HepG2 (cell line): ENCODE measurements at regions not wholly inside any gene's neighbourhood (a gene's known extent, or its start where the extent isn't known, plus 50 kb on each side); places are given as distances from the start of the nearest gene placed in this dataset.

Experiments
- ATAC-seq: fragments of 200-7000 bp; cut with Tn5 transposase; 3 replicates; pipeline ENCODE4 v1.9.1; 2020; ENCODE audit warnings: mild to moderate bottlenecking, moderate library complexity
- BruUV-seq: library from RNA; stranded (reverse); fragments of 400-500 nt; replicated peaks from 2 replicates; lab custom pipeline; 2021; lab: Mats Ljungman, UMichigan
- CTCF ChIA-PET: fragments of 300-600 bp; formaldehyde crosslinking; extraction: SDS; loops from one replicate; lab custom pipeline; 2021; ENCODE audit warnings: low total read pairs, inconsistent platforms, low intra/inter-chr PET ratio; lab: Yijun Ruan, JAX
- POLR2A ChIA-PET: fragments of 350-600 bp; sonication (Branson Sonifier 250); formaldehyde crosslinking; loops from one replicate; lab custom pipeline; 2020; ENCODE audit warnings: antibody characterized with exemption, inconsistent platforms; lab: Yijun Ruan, JAX
- DNase-seq: peaks from one replicate; pipeline ENCODE4 v3.0.0-alpha.2; 2015; ENCODE audit warnings: low spot score
- FAIRE-seq: peaks from 3 replicates; lab custom pipeline; 2011; peaks lifted over from hg19 to GRCh38; lab: Jason Lieb, UNC
- H2AFZ ChIP-seq: one replicate; pipeline ENCODE4 v1.6.1; 2011; ENCODE audit warnings: low read length, inconsistent platforms
- H3K27ac ChIP-seq: fragments of 300-600 bp; 3 replicates; pipeline ENCODE4 v1.8.0; 2011; ENCODE audit warnings: mixed run types, mild to moderate bottlenecking, mixed read lengths, low read length, inconsistent platforms; ENCODE audit not compliant: insufficient read depth; ENCODE audit errors: extremely low read length
- H3K27me3 ChIP-seq, 2 experiments: fragments of 200-600 bp in 1 of 2; 2 replicates in 1 of 2; 3 replicates in 1 of 2; pipeline versions ENCODE4 v1.6.0 to v1.8.0; 2011; ENCODE audit warnings: low read length in 2 of 2, mild to moderate bottlenecking in 2 of 2, moderate library complexity in 2 of 2, inconsistent platforms in 1 of 2; ENCODE audit not compliant: insufficient read depth in 2 of 2, control insufficient read depth in 1 of 2
- H3K36me3 ChIP-seq, 2 experiments: fragments of 200-600 bp in 1 of 2; replicated peaks in 1 of 2; 2 replicates in 1 of 2; 3 replicates in 1 of 2; pipeline versions ENCODE4 v1.5.1 to v1.8.0; 2011; ENCODE audit warnings: low read length in 2 of 2, inconsistent platforms in 1 of 2; ENCODE audit not compliant: insufficient read depth in 2 of 2, control insufficient read depth in 1 of 2
- H3K4me1 ChIP-seq: 2 replicates; pipeline ENCODE4 v1.5.1; 2012; ENCODE audit warnings: low read length, inconsistent platforms; ENCODE audit not compliant: insufficient read depth
- H3K4me2 ChIP-seq: 2 replicates; pipeline ENCODE4 v1.6.0; 2011; ENCODE audit warnings: low read depth, low read length, inconsistent platforms
- H3K4me3 ChIP-seq, 3 experiments: fragments of 200-600 bp in 1 of 3; sonication (generic), shearing (Covaris generic) in 1 of 3; replicated peaks in 1 of 3; 2 replicates each; pipeline ENCODE4 v1.5.1; 2011 to 2016; ENCODE audit warnings: low read length in 3 of 3, inconsistent platforms in 2 of 3, low read depth in 2 of 3, mild to moderate bottlenecking in 2 of 3, control low read depth in 1 of 3, mixed read lengths in 1 of 3; ENCODE audit not compliant: insufficient read depth in 1 of 3
- H3K79me2 ChIP-seq: one replicate; pipeline ENCODE4 v1.6.1; 2011; ENCODE audit warnings: low read length, inconsistent platforms; ENCODE audit not compliant: insufficient read depth
- H3K9ac ChIP-seq: 2 replicates; pipeline ENCODE4 v1.6.0; 2011; ENCODE audit warnings: mild to moderate bottlenecking, low read depth, low read length, inconsistent platforms; ENCODE audit not compliant: insufficient read depth
- H3K9me3 ChIP-seq: 2 replicates; pipeline ENCODE4 v1.5.1; 2012; ENCODE audit warnings: mild to moderate bottlenecking, low read length
- H4K20me1 ChIP-seq: 2 replicates; pipeline ENCODE4 v1.6.0; 2011; ENCODE audit warnings: inconsistent platforms, mild to moderate bottlenecking, low read length, moderate library complexity; ENCODE audit not compliant: insufficient read depth
- CBX1 ChIP-seq: IDR thresholded peaks from one replicate; pipeline ENCODE4 v1.6.1; 2016; ENCODE audit warnings: antibody characterized with exemption, low read depth
- SIX4 ChIP-seq: sonication (generic); formaldehyde crosslinking; IDR thresholded peaks from 2 replicates; pipeline ENCODE4 v1.4.0; 2020; ENCODE audit warnings: missing genetic modification reagents
- TAF15 ChIP-seq: fragments of 200-400 bp; formaldehyde crosslinking; IDR thresholded peaks from one replicate; pipeline ENCODE4 v1.6.1; 2018; ENCODE audit warnings: mild to moderate bottlenecking, low read depth, low read length; ENCODE audit not compliant: poor library complexity, severe bottlenecking
- ZBTB42 ChIP-seq: sonication (generic); formaldehyde crosslinking; IDR thresholded peaks from 2 replicates; pipeline ENCODE4 v1.5.0; 2020; ENCODE audit warnings: mild to moderate bottlenecking, missing genetic modification reagents
- ZBTB7B ChIP-seq: sonication (generic); formaldehyde crosslinking; IDR thresholded peaks from 2 replicates; pipeline ENCODE4 v1.4.0; 2020; ENCODE audit warnings: missing genetic modification reagents
- ZNF572 ChIP-seq: sonication (generic); formaldehyde crosslinking; IDR thresholded peaks from 2 replicates; pipeline ENCODE4 v1.5.1; 2020; ENCODE audit warnings: mild to moderate bottlenecking, missing genetic modification reagents
- ZNF674 ChIP-seq: sonication (generic); formaldehyde crosslinking; IDR thresholded peaks from 2 replicates; pipeline ENCODE4 v1.5.0; 2020; ENCODE audit warnings: low read depth, mild to moderate bottlenecking, missing genetic modification reagents
- ZNF747 ChIP-seq: sonication (generic); formaldehyde crosslinking; IDR thresholded peaks from 2 replicates; pipeline ENCODE4 v1.8.1; 2023; ENCODE audit warnings: missing genetic modification reagents, mild to moderate bottlenecking, borderline replicate concordance
- WGBS: methylation state at CpG from one replicate; pipeline ENCODE4 v1.1.6; 2017; ENCODE audit warnings: low lambda C conversion rate; 5-methylcytosine and 5-hydroxymethylcytosine counted together
- in situ Hi-C: cut with HindIII; loops from 2 replicates; pipeline ENCODE4 v1.10.0; 2017; ENCODE audit warnings: low pct_unique_long_range_greater_than_20kb; ENCODE audit not compliant: extremely low pct_ligation_motif_present
- intact Hi-C: fragments of 100-400 bp; cut with micrococcal nuclease; formaldehyde crosslinking; loops from one replicate; pipeline ENCODE4 v1.10.0; 2022; ENCODE audit not compliant: unreplicated experiment
- TF ChIP-seq, protein P1 (sequence below): sonication (generic); formaldehyde crosslinking; IDR thresholded peaks from 2 replicates; pipeline ENCODE4 v1.4.0; 2020; ENCODE audit warnings: mild to moderate bottlenecking, missing genetic modification reagents
- TF ChIP-seq, protein P2 (sequence below): sonication (generic); formaldehyde crosslinking; IDR thresholded peaks from 2 replicates; pipeline ENCODE4 v1.4.0; 2020; ENCODE audit warnings: missing genetic modification reagents
- TF ChIP-seq, protein P3 (sequence below): sonication (generic); formaldehyde crosslinking; IDR thresholded peaks from 2 replicates; pipeline ENCODE4 v1.4.0; 2020; ENCODE audit warnings: missing genetic modification reagents
- TF ChIP-seq, protein P4 (sequence below): sonication (generic); formaldehyde crosslinking; IDR thresholded peaks from 2 replicates; pipeline ENCODE4 v1.4.0; 2020; ENCODE audit warnings: missing genetic modification reagents

DNA sequence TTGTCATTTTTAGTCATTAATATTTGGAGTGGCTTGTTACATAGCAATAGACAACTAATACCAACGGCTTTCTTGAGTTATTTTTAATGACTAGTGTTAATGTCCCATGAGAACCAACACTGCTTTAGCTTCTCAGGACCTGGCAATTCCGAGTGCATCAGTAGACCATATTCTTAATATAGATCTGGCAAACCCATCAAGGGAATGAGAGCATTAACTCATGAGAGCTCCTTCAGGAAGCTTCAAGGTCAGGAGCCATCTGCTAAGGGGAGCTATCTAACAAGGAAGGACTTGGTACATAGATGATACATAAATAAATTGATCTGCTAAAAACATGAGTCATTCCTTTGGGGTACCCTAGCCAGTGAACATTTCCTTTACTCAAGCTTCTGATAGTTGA is 122.6 kb upstream of the EPHA3 start:
- in situ Hi-C loops: no loop called here
- no peak overlapping the region for H3K4me2 ChIP-seq

DNA sequence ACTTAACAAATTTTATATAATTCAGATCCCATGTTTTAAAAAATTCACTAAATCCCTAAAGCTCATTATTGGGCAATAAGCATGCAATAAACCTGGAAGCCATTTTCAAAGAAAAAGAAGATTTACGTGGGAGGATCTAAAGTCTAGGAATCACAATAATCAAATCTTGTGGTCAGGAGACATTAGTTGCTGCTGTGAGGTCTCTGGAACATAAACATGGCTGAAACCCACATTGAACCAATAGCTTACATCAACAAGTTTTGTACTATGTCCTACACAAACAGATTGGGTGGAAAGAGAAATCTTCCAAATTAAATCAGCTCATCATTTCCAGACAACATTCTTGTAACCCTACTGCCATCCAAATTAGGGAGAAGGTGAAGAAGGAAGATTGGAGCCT is 121.9 kb upstream of the EPHA3 start:
- Histone ChIP-seq H3K9me3 (no peaks in the 10 kb centered on the region), H3K4me3 (no peak overlapping the region), H3K9ac (no peak overlapping the region), H4K20me1 (no peaks in the 10 kb centered on the region), H3K27me3 (no peaks in the 10 kb centered on the region), H2AFZ (no peak overlapping the region), H3K79me2 (no peaks in the 10 kb centered on the region), H3K27ac (no peak overlapping the region), H3K4me1 (no peaks in the 10 kb centered on the region), H3K4me2 (no peak overlapping the region), H3K36me3 (no peaks in the 10 kb centered on the region)
- intact Hi-C loops: no loop called here
- POLR2A ChIA-PET: no interaction called here
- WGBS: 4% methylated on average over 1 of the region's 1 CpG
- DNase-seq: no peak
- in situ Hi-C loops: no loop called here
- no peak for FAIRE-seq
- no TSS peak for BruUV-seq
- no peak for ATAC-seq
- CTCF ChIA-PET: no interaction called here
- TF ChIP-seq, protein P1, sequence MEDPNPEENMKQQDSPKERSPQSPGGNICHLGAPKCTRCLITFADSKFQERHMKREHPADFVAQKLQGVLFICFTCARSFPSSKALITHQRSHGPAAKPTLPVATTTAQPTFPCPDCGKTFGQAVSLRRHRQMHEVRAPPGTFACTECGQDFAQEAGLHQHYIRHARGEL: no peak
- TF ChIP-seq ZBTB42 (CRISPR knock-in tag) (no peak), ZBTB7B (CRISPR knock-in tag) (no peak), ZNF572 (CRISPR knock-in tag) (no peak), TAF15 (no peak), ZNF674 (CRISPR knock-in tag) (no peak), SIX4 (CRISPR knock-in tag) (no peak)
- TF ChIP-seq, protein P2, sequence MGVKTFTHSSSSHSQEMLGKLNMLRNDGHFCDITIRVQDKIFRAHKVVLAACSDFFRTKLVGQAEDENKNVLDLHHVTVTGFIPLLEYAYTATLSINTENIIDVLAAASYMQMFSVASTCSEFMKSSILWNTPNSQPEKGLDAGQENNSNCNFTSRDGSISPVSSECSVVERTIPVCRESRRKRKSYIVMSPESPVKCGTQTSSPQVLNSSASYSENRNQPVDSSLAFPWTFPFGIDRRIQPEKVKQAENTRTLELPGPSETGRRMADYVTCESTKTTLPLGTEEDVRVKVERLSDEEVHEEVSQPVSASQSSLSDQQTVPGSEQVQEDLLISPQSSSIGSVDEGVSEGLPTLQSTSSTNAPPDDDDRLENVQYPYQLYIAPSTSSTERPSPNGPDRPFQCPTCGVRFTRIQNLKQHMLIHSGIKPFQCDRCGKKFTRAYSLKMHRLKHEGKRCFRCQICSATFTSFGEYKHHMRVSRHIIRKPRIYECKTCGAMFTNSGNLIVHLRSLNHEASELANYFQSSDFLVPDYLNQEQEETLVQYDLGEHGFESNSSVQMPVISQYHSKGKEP (CRISPR knock-in tag): no peak
- TF ChIP-seq, protein P3, sequence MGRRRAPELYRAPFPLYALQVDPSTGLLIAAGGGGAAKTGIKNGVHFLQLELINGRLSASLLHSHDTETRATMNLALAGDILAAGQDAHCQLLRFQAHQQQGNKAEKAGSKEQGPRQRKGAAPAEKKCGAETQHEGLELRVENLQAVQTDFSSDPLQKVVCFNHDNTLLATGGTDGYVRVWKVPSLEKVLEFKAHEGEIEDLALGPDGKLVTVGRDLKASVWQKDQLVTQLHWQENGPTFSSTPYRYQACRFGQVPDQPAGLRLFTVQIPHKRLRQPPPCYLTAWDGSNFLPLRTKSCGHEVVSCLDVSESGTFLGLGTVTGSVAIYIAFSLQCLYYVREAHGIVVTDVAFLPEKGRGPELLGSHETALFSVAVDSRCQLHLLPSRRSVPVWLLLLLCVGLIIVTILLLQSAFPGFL (CRISPR knock-in tag): no peak

More for the DNA sequence above, 122.6 kb upstream of the EPHA3 start:
- CTCF ChIA-PET: no interaction called here
- H2AFZ ChIP-seq: no peak overlapping the region
- no peak for DNase-seq
- no peak overlapping the region for H3K27ac ChIP-seq
- intact Hi-C loops: no loop called here
- ATAC-seq: no peak
- TF ChIP-seq ZNF747: no peak
- TF ChIP-seq CBX1: no peak
- TF ChIP-seq, protein P4, sequence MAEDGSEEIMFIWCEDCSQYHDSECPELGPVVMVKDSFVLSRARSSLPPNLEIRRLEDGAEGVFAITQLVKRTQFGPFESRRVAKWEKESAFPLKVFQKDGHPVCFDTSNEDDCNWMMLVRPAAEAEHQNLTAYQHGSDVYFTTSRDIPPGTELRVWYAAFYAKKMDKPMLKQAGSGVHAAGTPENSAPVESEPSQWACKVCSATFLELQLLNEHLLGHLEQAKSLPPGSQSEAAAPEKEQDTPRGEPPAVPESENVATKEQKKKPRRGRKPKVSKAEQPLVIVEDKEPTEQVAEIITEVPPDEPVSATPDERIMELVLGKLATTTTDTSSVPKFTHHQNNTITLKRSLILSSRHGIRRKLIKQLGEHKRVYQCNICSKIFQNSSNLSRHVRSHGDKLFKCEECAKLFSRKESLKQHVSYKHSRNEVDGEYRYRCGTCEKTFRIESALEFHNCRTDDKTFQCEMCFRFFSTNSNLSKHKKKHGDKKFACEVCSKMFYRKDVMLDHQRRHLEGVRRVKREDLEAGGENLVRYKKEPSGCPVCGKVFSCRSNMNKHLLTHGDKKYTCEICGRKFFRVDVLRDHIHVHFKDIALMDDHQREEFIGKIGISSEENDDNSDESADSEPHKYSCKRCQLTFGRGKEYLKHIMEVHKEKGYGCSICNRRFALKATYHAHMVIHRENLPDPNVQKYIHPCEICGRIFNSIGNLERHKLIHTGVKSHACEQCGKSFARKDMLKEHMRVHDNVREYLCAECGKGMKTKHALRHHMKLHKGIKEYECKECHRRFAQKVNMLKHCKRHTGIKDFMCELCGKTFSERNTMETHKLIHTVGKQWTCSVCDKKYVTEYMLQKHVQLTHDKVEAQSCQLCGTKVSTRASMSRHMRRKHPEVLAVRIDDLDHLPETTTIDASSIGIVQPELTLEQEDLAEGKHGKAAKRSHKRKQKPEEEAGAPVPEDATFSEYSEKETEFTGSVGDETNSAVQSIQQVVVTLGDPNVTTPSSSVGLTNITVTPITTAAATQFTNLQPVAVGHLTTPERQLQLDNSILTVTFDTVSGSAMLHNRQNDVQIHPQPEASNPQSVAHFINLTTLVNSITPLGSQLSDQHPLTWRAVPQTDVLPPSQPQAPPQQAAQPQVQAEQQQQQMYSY: no peak
- TF ChIP-seq, all 625 proteins: peak for 0
- POLR2A ChIA-PET: no interaction called here
- Histone ChIP-seq H3K79me2 (no peaks in the 10 kb centered on the region), H3K27me3 (no peaks in the 10 kb centered on the region), H4K20me1 (no peaks in the 10 kb centered on the region), H3K36me3 (no peaks in the 10 kb centered on the region), H3K4me1 (no peaks in the 10 kb centered on the region), H3K9me3 (no peaks in the 10 kb centered on the region), H3K4me3 (no peak overlapping the region), H3K9ac (no peak overlapping the region)
- no TSS peak for BruUV-seq
- WGBS: 0% methylated on average over 2 of the region's 2 CpGs
- no peak for FAIRE-seq
